HG02588 (cell line): ENCODE measurements at regions not wholly inside any gene's neighbourhood (a gene's known extent, or its start where the extent isn't known, plus 50 kb on each side); places are given as distances from the start of the nearest gene placed in this dataset.
"Not testable (repeated sequence)": the region's sequence is repeated elsewhere in the genome, so short reads cannot be mapped to it uniquely, and the experiment has no call there.

Source experiments
- ATAC-seq: cut with Tn5 transposase; IDR thresholded peaks from one replicate; pipeline ENCODE4 v1.9.1; 2021; ENCODE audit warnings: mild to moderate bottlenecking, moderate library complexity; ENCODE audit not compliant: unreplicated experiment

DNA sequence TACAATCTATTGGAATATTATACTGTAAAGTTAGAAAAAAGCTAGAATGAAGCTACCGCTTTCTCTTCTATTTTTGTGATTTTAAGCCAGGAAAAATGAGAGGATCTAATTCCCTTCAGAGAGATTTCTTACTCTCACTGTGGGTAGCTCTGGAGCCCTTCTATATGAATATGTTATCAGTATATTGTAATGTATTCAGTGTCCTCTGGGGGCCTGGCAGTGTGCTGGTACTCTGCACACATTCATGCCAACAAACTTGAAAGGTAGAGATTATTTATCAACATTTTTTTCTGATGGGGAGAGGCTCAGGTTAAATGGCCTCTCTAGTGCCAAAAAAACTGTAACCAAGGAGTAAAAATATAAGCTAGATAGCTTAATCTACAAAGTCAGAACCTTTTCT is 292.8 kb downstream of the TTC6 start:
- ATAC-seq, result no peak

- ATAC-seq, result no peak
Observed at GRCh38 chr14:37889087-37889486, 293.7 kb downstream of the TTC6 start.

DNA sequence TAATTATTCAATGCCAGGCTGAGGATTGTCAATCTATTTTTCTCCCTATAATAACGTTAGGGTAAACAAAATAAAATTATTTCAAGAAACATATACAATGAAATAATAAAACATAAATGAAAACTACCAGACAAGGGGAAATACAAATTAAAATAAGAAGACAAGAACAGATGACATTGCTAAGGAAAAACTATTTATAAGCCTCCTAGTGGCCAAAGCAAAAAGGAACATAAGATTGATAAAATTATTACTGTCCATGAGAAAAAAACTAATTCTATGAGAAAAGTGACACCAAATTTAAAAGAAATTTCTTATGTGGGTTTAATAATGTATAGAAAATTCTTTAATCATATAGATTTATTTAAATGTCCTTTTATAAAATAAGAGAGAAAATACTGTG is 294.7 kb downstream of the TTC6 start:
- no peak for ATAC-seq

DNA sequence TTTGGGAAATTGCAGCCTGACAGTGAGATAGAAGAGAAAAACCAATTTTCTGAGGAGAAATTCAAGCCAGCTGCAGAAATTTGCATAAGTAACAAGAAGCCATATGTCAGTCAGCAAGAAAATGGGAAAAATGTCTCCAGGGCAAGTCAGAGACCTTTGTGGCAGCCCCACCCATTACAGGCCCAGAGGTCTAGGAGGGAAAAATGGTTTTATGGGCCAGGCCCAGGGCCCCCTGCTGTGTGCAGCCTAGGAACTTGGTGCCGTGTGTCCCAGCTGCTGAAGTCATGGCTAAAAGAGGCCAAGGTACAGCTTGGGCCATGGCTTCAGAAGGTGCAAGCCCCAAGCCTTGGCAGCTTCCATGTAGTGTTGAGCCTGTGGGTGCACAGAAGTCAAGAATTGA is 296.1 kb downstream of the TTC6 start:
- not testable (repeated sequence) for ATAC-seq

- ATAC-seq, result no peak
Observed at GRCh38 chr14:37894463-37894862, 299.0 kb downstream of the TTC6 start.

DNA sequence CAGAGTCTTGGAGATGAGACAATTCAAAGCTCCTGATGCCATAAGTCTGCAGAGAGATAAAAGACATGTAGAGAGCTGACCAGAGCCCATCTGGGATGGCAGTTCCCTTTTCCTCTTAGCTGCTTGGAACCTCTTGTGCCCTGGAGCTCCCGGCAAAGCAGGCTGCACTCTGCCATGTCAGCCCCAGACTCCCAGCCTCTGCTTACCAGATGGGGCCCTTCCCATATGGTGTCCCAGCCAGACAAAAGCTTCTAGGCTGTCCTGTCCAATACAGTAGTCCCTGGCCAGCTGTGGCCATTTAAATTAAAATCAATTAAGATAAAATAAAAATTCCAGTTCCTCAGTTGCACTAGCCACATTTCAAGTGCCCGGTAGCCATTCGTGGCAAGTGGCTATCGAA is 303.9 kb downstream of the TTC6 start:
- no peak for ATAC-seq

DNA sequence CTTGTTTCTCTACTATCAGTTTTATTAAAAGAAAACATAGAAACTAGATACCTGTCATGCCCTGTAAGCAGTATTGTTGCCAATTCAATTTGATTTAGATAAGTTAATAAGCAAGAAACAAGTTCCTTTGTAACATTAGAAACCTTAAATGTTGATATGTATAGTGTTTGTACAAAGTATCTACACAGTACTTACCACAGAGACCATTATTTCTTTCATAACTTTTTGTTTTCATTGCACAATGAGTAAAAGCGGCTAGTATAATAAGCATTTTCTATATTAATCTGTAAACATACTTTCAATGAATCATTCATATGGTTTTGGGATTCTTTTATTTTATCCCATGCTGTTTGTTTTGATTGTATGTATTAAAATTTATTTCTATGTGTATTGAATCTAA is 305.1 kb downstream of the TTC6 start:
- no peak for ATAC-seq

- ATAC-seq, result no peak
Observed at GRCh38 chr14:37901978-37902377, 305.7 kb upstream of the SSTR1 start.

DNA sequence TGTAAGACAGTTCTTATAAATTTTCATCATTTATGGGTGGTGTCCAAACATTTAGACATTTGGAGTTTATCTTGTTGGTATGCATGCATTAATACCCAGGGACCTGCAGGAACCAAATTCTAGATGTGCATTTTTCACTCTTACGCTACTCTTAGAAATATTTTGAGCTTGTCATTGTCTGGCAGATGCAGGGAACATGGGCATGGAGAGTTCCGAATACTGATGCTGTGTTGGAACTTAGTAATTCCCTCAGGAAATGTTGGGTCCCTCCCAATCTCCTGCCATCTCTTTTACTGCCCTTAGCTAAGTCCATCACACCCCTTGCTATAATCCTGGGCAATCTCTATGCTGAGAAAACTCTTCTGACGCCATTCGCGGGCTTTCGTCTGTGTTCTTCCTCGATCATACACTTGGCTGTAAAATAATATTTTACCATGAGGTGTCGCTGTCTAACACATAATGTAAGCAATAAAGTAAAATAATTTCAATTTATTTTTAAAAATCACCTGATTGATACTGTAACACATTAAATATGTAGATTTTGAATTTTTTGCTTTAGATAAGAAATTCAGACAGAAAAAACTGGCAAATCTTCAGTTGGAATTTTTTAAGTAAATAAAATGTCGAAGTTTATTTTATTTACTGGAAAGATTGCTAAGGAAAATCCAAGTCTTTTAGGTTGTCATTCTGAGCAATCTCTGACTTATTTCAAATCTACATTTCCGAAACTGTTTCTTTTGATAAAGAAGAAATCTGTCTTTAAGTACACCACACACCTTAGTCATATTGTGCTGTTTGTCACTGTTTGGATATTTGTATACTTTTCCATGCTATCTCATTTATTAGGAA is 304.1 kb upstream of the SSTR1 start:
- no peak for ATAC-seq

GRCh38 chr14:37924622-37925021 is 283.1 kb upstream of the SSTR1 start:
- no peak for ATAC-seq

DNA sequence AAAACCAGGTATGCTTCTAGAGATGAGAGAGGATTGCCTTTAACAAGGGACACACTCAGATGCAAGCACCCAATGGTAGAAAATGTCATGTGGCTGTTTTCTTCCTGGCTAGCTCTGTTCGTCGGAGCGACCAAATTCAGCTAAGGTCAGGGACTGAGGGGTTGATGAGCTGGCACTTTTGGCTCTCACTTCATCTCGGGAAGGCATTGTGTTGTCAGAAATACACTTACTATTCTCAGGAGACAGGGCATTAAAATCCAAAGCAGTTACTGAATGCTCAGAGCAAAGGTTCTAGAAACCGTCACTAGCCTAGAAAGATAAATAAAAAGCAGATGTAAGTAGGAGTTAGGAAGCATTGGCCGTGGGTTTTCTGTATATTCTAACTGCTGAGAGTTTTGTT is 275.7 kb upstream of the SSTR1 start:
- ATAC-seq, result no peak

- ATAC-seq, result no peak
Observed at GRCh38 chr14:37932481-37932880, 275.2 kb upstream of the SSTR1 start.

GRCh38 chr14:37936971-37937370 is 270.7 kb upstream of the SSTR1 start:
- no peak for ATAC-seq

DNA sequence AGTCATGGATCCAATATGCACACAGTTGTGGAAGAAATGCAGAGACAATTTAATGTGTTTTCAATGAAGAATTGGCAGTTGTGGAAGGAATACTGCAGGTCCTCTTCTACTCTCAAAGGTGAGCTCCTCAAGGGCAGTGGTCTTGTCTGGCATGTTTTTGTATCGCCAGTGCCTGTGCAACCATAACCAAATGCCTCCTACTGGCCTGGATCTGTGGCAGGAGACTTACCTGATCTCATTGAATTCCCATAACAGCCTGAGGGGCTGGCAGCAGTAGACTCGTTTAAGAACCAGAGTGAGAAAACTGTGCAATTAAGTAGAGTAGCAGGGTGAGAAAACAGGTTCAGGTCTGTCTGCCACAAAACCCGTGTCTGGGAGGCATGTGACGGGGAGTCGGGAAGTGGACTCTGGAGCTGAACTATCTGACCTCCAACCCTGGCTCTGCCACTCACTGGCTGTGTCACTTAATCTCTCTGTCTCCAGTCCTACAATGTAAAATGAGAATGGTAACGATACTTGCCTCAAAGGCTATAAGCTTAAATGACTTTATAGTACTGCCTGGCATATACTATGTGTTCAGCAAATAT is 268.2 kb upstream of the SSTR1 start:
- no peak for ATAC-seq

- ATAC-seq, result no peak
Observed at GRCh38 chr14:37945959-37946358, 261.7 kb upstream of the SSTR1 start.

- no peak for ATAC-seq
Observed at GRCh38 chr14:37946819-37947218, 260.9 kb upstream of the SSTR1 start.

GRCh38 chr14:37948266-37948665 is 259.4 kb upstream of the SSTR1 start:
- ATAC-seq, result no peak

DNA sequence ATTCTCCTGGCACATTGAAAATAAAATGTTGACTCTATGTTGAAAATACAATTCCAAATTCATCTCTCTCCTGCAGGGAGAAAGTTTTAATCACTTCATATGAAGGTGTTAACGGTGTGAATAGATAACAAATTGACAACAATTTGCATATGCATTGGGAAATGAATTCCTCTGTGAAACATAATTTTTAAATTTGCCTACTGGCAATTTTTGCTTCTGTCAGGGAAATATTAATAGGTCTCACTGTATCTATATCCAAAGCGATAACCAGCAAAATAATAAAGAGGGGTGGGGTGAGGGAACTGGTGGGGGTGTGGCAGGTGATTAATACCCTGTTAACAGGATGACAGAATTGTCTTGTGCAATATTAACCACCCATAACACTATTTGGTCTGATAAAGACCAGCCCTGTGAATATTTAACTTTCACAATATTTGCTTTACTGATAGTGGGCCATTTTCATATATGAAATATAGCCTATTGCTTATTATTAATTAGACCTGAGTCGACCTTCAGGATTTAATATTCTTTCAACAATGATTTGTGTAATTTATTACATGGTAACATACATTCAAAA is 239.0 kb upstream of the SSTR1 start:
- no peak for ATAC-seq

GRCh38 chr14:37969511-37969979 is 238.2 kb upstream of the SSTR1 start:
- ATAC-seq, result no peak

GRCh38 chr14:37970696-37971095 is 237.0 kb upstream of the SSTR1 start:
- ATAC-seq, result no peak

DNA sequence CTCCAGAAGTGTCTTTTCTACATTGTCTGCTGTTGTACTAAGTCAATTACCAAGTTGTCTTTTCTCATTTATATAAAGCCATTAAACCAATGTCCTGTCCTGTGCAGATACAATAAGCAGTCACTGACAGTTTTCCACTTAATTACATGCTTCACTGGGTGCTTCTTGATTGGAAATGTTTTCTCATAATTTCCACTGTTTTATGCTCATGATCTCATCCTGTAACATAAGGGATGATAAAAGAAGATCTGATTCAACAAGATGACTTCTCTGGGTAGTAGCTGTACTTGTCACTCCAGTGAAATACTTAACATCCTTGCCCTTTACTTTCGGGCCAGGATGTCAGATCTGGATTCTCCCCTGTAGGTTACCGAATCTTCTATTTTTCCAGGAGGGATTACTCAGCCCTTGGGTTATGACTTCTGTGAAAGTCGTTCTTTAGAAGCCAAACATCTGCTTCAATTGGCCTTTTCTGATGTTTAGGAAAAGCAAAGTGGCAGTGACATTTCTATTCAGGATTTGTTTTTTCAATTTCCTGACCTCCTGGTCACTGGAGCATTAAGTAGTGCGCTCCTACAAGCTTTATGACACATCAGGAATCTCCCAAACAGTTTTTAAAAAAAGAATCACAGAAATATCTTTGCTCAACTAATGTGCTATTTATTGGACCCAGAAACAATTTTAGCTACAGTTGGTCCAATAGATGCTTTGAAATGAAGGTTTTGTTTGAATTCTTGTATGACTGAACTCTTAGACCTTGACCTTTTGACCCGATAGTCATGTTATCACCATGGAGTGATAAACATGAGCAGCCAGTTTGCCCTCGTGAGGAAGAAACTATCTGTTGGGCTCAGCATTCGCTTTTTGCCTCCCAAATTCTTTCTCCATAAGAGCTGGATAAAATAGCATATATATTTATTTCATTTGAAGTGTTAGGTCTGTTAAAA is 234.5 kb upstream of the SSTR1 start:
- ATAC-seq, result no peak
